SK-N-MC (cell line): ENCODE measurements at regions not wholly inside any gene's neighbourhood (a gene's known extent, or its start where the extent isn't known, plus 50 kb on each side); places are given as distances from the start of the nearest gene placed in this dataset.

Experiments
- DNase-seq: peaks from one replicate; pipeline ENCODE4 v3.0.0-alpha.2; 2011; ENCODE audit warnings: low read depth, low spot score
- H3K27ac ChIP-seq: fragments of 200-600 bp; sonication (generic); 2 replicates; pipeline ENCODE4 v1.5.1; 2016; ENCODE audit warnings: mixed run types
- H3K36me3 ChIP-seq: fragments of 200-600 bp; sonication (generic); 2 replicates; pipeline ENCODE4 v1.6.1; 2017; ENCODE audit warnings: antibody characterized with exemption, low read length, mixed read lengths; ENCODE audit not compliant: insufficient read depth
- H3K4me3 ChIP-seq: fragments of 200-600 bp; sonication (generic); 2 replicates; pipeline ENCODE4 v1.5.1; 2016
- H3K9ac ChIP-seq: fragments of 200-600 bp; sonication (generic); 2 replicates; pipeline ENCODE4 v1.8.0; 2017; ENCODE audit warnings: mixed run types, mixed read lengths; ENCODE audit not compliant: insufficient read length
- H3K9me3 ChIP-seq: fragments of 200-600 bp; sonication (generic); 2 replicates; pipeline ENCODE4 v1.6.1; 2017; ENCODE audit warnings: low read depth, mild to moderate bottlenecking, antibody characterized with exemption, low read length, moderate library complexity, mixed read lengths
- EZH2 ChIP-seq: fragments of 200-600 bp; sonication (generic); IDR thresholded peaks from one replicate; pipeline ENCODE4 v1.6.1; 2017; ENCODE audit warnings: antibody characterized with exemption
- FOXP2 ChIP-seq: optimal IDR thresholded peaks from 2 replicates; pipeline ENCODE3; 2011; ENCODE audit warnings: mild to moderate bottlenecking, moderate library complexity; ENCODE audit not compliant: insufficient read depth; ENCODE audit errors: extremely low read length, control extremely low read depth
- POLR2AphosphoS5 ChIP-seq: IDR thresholded peaks from 2 replicates; pipeline ENCODE4 v1.6.1; 2012; ENCODE audit warnings: mild to moderate bottlenecking, low read depth, low read length, borderline replicate concordance

GRCh38 chr18:64202210-64202836, 53.4 kb upstream of the LINC00305 start:
- H3K36me3 ChIP-seq: no peaks in the 10 kb centered on the region
- no peak overlapping the region for H3K27ac ChIP-seq
- no peak overlapping the region for H3K9ac ChIP-seq
- no peaks in the 10 kb centered on the region for H3K9me3 ChIP-seq
- no peak for DNase-seq
- TF ChIP-seq POLR2AphosphoS5 (no peak), FOXP2 (no peak), EZH2 (no peak)
- H3K4me3 ChIP-seq: no peak overlapping the region; the same call in 1 of the 2 replicates

GRCh38 chr18:64201781-64202180, 52.9 kb upstream of the LINC00305 start:
- TF ChIP-seq POLR2AphosphoS5 (no peak), FOXP2 (no peak), EZH2 (no peak)
- Histone ChIP-seq H3K27ac (no peak overlapping the region), H3K4me3 (no peak overlapping the region), H3K9ac (no peak overlapping the region), H3K9me3 (no peaks in the 10 kb centered on the region), H3K36me3 (no peaks in the 10 kb centered on the region)
- no peak for DNase-seq

- Histone ChIP-seq H3K4me3 (no peak overlapping the region), H3K27ac (no peak overlapping the region), H3K36me3 (no peaks in the 10 kb centered on the region), H3K9ac (no peak overlapping the region), H3K9me3 (no peaks in the 10 kb centered on the region)
- no peak for DNase-seq
- TF ChIP-seq FOXP2 (no peak), EZH2 (no peak), POLR2AphosphoS5 (no peak)
These were observed 50.7 kb upstream of the LINC00305 start for GRCh38 chr18:64199581-64199980.
